T-helper 1 cell treated with Interleukin-12 subunit alpha and Interleukin-12 subunit beta and Interleukin-4 antibody, amounts not matched to agents 30 μg/mL and 1 μg/mL, for 36 hours (primary cell): ENCODE measurements at regions not wholly inside any gene's neighbourhood (a gene's known extent, or its start where the extent isn't known, plus 50 kb on each side); places are given as distances from the start of the nearest gene placed in this dataset.
"Not testable (repeated sequence)": the region's sequence is repeated elsewhere in the genome, so short reads cannot be mapped to it uniquely, and the experiment has no call there.

Experiments used
- H3K27ac Mint-ChIP-seq: one replicate; pipeline ENCODE4 v1.8.0; 2021; ENCODE audit warnings: mild to moderate bottlenecking, mixed read lengths
- H3K27me3 Mint-ChIP-seq: one replicate; pipeline ENCODE4 v1.8.0; 2021; ENCODE audit warnings: low read depth, mixed read lengths
- H3K36me3 Mint-ChIP-seq: one replicate; pipeline ENCODE4 v1.8.0; 2021; ENCODE audit warnings: low read depth, mixed read lengths
- H3K4me1 Mint-ChIP-seq: one replicate; pipeline ENCODE4 v1.8.0; 2021; ENCODE audit warnings: low read depth, mixed read lengths
- H3K4me3 Mint-ChIP-seq: one replicate; pipeline ENCODE4 v1.8.0; 2021; ENCODE audit warnings: mild to moderate bottlenecking, moderate library complexity, mixed read lengths
- H3K9me3 Mint-ChIP-seq: one replicate; pipeline ENCODE4 v1.8.0; 2021; ENCODE audit warnings: mixed read lengths

DNA sequence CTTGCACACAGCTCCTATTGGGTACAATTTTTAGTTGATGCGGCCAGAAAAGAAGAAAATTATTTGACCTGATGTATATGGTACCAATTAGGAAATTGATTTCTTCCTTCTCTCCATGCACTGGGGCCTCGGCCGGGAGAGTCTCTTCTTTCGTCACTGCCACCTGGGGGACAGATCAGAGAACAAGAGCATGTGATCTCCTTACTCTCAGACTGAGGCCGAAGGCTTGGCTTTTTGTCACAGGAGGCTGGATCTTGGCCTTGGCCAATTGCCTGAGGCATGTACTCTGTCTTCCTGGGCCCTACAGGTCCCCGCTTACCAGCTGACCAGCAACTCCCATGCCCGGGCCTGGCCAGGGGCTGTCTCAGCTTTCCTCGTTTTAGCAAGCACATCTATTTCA is 330.3 kb downstream of the KLF13 start:
- H3K27me3 Mint-ChIP-seq, H3K9me3 Mint-ChIP-seq, H3K27ac Mint-ChIP-seq, H3K36me3 Mint-ChIP-seq, H3K4me1 Mint-ChIP-seq, H3K4me3 Mint-ChIP-seq: not testable (repeated sequence)

DNA sequence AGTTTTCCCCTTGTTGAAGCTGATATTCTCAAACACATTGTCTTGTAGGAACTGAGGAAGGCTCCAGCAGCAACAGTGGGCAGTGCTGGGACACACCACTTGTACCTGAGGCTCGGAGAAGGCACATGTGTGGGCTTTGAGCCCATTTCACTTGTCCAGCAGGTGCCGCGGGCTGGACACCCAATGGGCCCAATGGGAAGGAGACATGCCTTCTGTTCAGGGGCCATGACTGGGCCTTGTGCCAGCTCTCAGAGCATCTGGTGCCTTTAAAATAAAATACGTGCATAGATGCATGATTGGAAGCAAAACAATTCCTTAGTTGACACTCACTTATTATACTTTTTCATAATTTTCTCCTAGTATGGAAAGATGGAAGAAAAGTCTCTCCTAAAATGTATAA is 334.2 kb downstream of the KLF13 start:
- H3K27ac Mint-ChIP-seq = no peak overlapping the region
- peaks cover 3% of the 10 kb centered on the region for H3K27me3 Mint-ChIP-seq
- H3K36me3 Mint-ChIP-seq = no peaks in the 10 kb centered on the region
- no peaks in the 10 kb centered on the region for H3K9me3 Mint-ChIP-seq
- H3K4me1 Mint-ChIP-seq = no peaks in the 10 kb centered on the region
- H3K4me3 Mint-ChIP-seq = no peak overlapping the region

DNA sequence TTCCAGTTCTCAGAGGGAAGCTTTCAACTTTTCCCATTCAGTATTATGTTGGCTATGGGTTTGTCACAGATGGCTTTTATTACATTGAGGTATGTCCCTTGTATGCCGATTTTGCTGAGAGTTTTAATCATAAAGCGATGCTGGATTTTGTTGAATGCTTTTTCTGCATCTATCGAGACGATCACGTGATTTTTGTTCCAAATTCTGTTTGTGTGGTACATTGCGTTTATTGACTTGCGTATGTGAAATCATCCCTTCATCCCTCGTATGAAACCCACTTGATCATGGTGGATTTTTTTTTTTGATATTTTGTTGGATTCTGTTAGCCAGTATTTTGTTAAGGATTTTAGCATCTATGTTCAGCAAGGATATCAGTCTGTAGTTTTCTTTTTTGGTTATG is 339.1 kb downstream of the KLF13 start:
- peaks cover 17% of the 10 kb centered on the region for H3K27me3 Mint-ChIP-seq
- H3K36me3 Mint-ChIP-seq, H3K9me3 Mint-ChIP-seq, H3K27ac Mint-ChIP-seq, H3K4me3 Mint-ChIP-seq, H3K4me1 Mint-ChIP-seq: not testable (repeated sequence)

GRCh38 chr15:31669158-31669908 is 342.7 kb downstream of the KLF13 start:
- not testable (repeated sequence) for H3K36me3 Mint-ChIP-seq, H3K27ac Mint-ChIP-seq, H3K9me3 Mint-ChIP-seq, H3K4me1 Mint-ChIP-seq, H3K4me3 Mint-ChIP-seq
- peaks cover 18% of the 10 kb centered on the region for H3K27me3 Mint-ChIP-seq

DNA sequence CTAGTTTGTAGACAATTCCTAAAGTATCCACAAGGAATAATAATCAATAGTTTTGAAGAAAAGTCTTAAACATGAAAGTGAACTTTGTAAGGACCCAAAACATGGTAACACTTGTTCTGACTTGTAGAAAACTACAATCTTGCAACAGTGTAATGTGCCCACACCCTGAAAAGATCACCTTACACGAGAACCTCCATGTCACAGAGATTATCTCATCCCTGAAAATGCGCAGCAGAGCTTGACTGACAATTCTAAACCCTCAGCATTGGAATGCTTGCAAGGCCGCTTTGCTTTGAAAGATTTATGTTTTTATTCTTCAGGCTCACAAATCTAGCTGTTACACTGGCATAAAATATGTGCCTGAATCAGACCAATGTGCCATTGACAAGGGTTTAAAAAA is 346.6 kb downstream of the KLF13 start:
- not testable (repeated sequence) for H3K4me1 Mint-ChIP-seq, H3K27ac Mint-ChIP-seq, H3K36me3 Mint-ChIP-seq, H3K4me3 Mint-ChIP-seq, H3K9me3 Mint-ChIP-seq
- peaks cover 16% of the 10 kb centered on the region for H3K27me3 Mint-ChIP-seq

DNA sequence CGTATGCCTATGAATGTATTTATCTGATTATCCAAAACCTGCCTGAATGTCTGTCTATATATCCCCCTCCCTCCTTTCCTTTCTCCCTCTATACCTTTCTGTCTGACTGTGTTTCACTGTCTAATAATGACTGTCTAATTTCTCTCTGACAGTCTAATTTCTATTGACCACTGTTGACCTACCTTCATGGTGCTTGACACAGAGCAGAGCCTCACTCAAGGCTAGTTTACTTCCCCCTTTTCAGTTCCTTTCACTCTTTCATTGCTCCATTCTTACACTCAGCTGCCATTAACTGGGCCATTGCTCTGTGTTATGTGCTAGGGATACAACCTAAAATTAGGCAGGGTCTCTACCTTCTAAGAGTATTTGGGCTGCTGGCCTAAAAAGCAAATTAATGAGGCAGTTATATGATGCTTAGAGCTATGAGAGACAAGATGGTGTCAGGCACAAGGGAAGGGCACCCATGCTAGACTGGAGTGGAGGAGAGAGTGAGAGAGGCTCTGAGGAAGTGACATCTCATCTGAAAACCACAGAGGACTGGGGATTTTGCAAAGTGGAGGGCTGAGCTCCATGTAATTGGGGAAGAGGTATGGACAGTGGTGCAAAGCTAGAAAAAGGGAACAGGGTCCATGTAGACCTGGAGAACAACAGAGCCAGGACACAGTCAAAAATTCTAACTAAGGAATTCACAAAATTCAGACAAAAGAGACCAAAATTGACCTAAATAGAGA is 348.6 kb upstream of the CHRNA7 start:
- H3K4me3 Mint-ChIP-seq, H3K27ac Mint-ChIP-seq, H3K36me3 Mint-ChIP-seq, H3K27me3 Mint-ChIP-seq, H3K4me1 Mint-ChIP-seq, H3K9me3 Mint-ChIP-seq: not testable (repeated sequence)

DNA sequence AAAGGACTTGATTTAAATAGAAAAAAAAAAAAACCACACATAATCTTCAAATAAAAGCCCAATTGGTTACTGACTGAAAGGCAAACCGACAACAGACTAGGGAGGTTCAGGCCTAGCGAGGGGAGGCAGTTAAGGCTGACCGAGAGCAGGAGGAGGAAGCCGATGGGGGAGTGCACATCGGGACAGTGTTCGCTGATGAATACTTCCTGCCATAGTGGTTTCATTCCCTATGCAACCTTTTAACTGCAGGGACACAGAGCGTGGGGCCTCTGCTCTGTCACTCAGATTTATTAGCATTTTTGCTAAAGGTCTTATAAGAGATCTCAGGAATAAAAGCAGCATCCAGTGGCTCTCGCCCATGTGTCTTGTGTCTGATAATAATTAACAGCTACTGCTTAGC is 343.2 kb upstream of the CHRNA7 start:
- H3K4me1 Mint-ChIP-seq, H3K4me3 Mint-ChIP-seq, H3K9me3 Mint-ChIP-seq, H3K36me3 Mint-ChIP-seq, H3K27me3 Mint-ChIP-seq, H3K27ac Mint-ChIP-seq: not testable (repeated sequence)

- not testable (repeated sequence) for H3K27me3 Mint-ChIP-seq, H3K36me3 Mint-ChIP-seq, H3K27ac Mint-ChIP-seq, H3K9me3 Mint-ChIP-seq, H3K4me3 Mint-ChIP-seq, H3K4me1 Mint-ChIP-seq
Observed at GRCh38 chr15:31696509-31696908, 333.8 kb upstream of the CHRNA7 start.

DNA sequence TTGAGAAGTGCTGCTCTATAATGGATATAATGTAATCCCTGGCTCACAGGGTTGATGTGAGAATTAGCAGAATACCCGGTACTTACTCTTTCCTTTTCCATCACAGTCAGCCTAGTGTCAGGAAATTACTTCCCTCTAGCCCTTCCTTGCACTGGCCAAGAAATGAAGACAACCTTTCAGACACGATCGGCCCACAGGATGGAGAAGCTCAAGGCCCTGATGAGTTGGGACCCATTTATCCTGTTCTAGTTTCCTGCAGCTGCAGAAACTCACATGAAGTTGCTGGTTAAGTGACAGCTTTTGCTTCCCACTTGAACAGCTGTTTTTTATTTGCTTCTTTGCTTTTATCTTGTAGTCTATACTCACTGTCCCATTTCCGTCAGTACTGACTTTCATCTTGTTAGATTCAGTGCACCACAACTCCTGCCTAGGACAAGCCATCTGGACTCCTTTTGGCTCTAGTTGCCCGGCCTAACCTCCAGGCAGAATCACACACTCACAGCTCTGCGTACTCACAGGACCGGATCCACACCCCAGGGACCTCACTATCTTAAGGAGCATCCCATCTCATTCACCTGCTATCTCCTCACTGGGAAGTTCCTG is 325.1 kb upstream of the CHRNA7 start:
- H3K27ac Mint-ChIP-seq, H3K27me3 Mint-ChIP-seq, H3K36me3 Mint-ChIP-seq, H3K4me3 Mint-ChIP-seq, H3K9me3 Mint-ChIP-seq, H3K4me1 Mint-ChIP-seq: not testable (repeated sequence)

- H3K36me3 Mint-ChIP-seq, H3K27me3 Mint-ChIP-seq, H3K4me1 Mint-ChIP-seq, H3K27ac Mint-ChIP-seq, H3K4me3 Mint-ChIP-seq, H3K9me3 Mint-ChIP-seq: not testable (repeated sequence)
Observed at GRCh38 chr15:31707944-31708702, 322.2 kb upstream of the CHRNA7 start.

DNA sequence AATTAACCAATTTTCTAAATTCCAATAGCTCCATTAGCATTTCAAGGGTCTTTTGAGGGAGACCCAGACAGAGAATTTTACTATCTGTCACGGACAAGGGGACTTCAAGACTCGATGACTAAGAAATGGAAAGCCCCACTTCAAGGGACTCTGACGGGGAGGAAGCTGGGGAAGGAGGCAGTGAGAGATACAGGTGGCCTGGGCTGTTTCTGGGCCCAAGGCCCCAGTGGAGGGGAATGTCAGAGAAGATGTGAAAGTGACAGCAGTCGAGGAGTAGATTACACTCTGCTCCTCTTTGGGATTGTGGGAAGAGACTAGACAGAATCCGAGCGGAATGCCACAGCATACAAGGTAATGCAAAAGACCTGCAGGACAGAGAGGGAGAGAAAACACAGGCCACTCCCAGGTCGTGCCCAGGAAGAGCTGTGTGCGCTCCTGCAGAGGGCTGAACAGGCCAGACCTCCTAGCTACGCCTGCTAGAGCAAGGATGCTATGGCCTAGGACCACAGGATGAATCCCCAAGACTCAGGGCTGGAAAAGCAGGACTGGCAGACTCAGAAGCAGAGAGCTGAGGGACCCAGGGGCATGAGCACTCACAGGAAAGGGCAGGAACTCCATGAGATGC is 321.5 kb upstream of the CHRNA7 start:
- not testable (repeated sequence) for H3K9me3 Mint-ChIP-seq, H3K4me1 Mint-ChIP-seq, H3K4me3 Mint-ChIP-seq, H3K27me3 Mint-ChIP-seq, H3K27ac Mint-ChIP-seq, H3K36me3 Mint-ChIP-seq

DNA sequence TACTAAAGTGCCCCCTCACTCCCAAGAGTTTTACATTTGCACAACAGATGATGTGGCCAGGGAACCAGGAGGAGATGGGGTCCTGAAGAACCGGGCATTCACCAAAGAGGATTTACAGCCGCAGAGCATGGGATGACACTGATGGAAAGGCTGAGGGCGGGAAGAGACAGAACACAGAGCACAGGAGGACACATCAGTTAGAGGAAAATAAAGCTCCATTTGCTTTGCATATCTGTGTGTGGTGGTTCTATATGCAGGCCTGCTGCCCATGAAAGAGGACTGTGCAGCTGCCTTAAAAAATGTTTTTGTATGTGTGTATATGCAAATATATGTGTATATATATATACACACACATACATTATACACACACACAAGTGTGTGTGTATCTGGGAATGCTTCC is 320.8 kb upstream of the CHRNA7 start:
- not testable (repeated sequence) for H3K4me3 Mint-ChIP-seq, H3K36me3 Mint-ChIP-seq, H3K27me3 Mint-ChIP-seq

GRCh38 chr15:31710806-31711205 is 319.5 kb upstream of the CHRNA7 start:
- H3K27ac Mint-ChIP-seq, H3K9me3 Mint-ChIP-seq, H3K36me3 Mint-ChIP-seq, H3K4me1 Mint-ChIP-seq, H3K27me3 Mint-ChIP-seq, H3K4me3 Mint-ChIP-seq: not testable (repeated sequence)

More for the DNA sequence above, 320.8 kb upstream of the CHRNA7 start:
- not testable (repeated sequence) for H3K4me1 Mint-ChIP-seq, H3K9me3 Mint-ChIP-seq, H3K27ac Mint-ChIP-seq

DNA sequence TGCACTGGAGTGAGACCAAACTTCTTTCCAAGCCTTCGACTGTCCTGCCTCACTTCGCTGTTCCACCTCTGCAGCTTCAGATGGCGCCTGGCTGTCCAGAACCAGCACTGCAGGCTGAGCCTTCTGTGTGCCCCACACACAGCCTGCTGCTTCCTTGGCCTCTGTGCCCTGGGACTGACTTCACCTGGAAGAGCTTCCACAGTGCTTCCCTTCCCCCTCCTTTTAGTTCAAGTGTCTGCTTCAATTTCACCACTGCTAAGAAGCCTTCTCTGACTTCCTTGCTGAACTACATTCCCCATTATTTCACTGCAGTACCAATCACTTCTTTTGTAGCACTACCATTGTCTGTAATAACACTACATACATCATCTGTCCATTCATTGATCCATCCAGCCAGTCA is 315.1 kb upstream of the CHRNA7 start:
- not testable (repeated sequence) for H3K4me1 Mint-ChIP-seq, H3K27ac Mint-ChIP-seq, H3K4me3 Mint-ChIP-seq, H3K27me3 Mint-ChIP-seq, H3K36me3 Mint-ChIP-seq, H3K9me3 Mint-ChIP-seq

DNA sequence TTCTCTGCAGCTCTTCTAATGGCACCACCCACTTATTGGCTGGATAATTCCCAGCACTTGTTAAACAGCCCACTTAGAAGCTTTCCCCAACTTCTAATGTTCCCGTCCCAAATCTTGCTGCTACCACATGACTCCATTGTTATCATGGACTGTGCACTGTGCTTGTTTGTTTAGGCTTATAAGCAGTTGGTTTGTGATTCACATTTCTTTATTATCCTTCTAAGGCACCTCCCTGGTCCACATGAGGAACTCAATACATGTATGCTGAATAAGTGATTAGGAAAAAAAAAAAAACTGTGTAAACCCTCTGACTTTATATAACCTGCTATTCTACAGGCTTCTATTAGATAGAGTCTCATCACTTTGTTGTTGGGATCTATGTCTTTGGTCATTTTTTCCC is 311.7 kb upstream of the CHRNA7 start:
- H3K27me3 Mint-ChIP-seq, H3K4me1 Mint-ChIP-seq, H3K36me3 Mint-ChIP-seq, H3K4me3 Mint-ChIP-seq, H3K27ac Mint-ChIP-seq, H3K9me3 Mint-ChIP-seq: not testable (repeated sequence)
